NT2/D1 (cell line): ENCODE measurements at regions not wholly inside any gene's neighbourhood (a gene's known extent, or its start where the extent isn't known, plus 50 kb on each side); places are given as distances from the start of the nearest gene placed in this dataset.

Source experiments
- SUZ12 ChIP-seq: IDR thresholded peaks from 2 replicates; pipeline ENCODE4 v1.6.1; 2011; ENCODE audit not compliant: insufficient read length, insufficient read depth; ENCODE audit errors: extremely low read depth
- YY1 ChIP-seq: IDR thresholded peaks from 2 replicates; pipeline ENCODE4 v1.6.1; 2011; ENCODE audit not compliant: insufficient read length, insufficient read depth

DNA sequence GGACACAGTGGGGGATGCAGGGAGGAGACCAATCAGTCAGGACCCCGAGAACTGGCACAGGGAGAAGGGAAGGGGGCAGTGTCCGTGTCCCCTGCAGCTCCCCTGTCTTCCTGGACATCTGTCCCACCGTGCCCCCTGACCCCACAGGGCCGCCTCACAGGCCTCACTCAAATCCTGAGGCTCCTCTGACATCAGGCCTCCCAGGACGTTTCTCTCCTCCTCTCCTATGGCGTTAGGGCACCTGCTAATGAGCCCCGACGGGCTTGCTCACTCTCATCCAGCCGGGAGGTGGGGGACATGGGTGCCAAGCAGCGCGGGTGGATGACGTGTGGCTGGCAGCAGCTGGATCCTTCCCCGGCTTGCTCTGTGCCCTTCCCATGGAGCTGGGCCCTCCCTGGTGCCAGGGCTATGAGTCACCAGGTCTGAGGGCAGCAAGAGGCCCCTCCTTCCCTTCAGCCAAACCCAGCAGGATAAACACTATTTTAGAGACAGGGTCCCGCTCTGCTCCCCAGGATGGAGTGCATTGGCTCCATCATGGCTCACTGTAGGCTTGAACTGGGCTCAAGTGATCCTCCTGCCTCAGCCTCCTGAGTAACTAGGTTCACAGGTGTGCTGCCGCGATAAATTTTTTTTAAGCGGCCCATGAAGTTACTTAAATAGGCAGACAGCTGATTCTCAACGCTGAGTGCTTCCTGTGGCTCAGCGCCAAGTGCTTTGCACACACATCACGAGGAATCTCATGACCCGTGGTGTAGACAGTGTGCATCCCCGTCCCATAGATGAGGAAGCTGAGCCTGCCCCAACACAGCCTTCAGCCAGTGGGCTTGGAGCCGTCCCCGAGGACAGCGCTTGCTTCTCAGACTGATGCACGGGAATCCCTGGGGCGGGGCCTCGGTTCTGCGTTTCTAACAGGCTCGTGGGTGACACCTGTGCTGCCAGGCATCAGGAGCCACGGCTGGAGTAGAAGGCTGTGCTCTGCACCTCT is 64.5 kb upstream of the HDAC4 start:
- TF ChIP-seq YY1: no peak
- no peak for TF ChIP-seq SUZ12
